ENCODE measurements at regions not wholly inside any gene's neighbourhood (a gene's known extent, or its start where the extent isn't known, plus 50 kb on each side); places are given as distances from the start of the nearest gene placed in this dataset.

DNA sequence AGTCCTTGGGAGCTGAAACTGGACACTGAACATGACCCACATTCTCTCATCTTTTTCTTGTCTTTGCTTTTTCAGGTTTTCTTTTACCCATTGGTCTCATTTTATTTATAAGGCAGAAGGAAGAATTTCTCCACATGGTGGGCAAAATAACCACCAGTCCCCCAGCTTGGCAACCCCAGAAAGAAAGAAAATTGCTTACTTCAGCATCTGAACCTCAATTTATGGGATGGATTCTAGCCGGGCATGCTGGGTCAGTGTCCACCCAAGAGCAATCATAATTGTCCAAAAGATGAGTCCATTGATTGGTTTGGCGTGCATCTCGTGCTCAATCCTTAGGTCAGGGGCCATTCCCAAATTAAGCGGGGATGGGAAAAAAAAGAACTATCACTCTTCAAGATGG is 163.7 kb downstream of the TMEM114 start:
- Histone ChIP-seq H3K4me3 (no peak overlapping the region), H3K4me1 (no peaks in the 10 kb centered on the region), H3K27me3 (no peaks in the 10 kb centered on the region), H3K27ac (no peak overlapping the region), H3K36me3 (no peaks in the 10 kb centered on the region), H3K9me3 (no peaks in the 10 kb centered on the region)
- ATAC-seq (no peak), DNase-seq (no peak)
- TF ChIP-seq, protein P1, sequence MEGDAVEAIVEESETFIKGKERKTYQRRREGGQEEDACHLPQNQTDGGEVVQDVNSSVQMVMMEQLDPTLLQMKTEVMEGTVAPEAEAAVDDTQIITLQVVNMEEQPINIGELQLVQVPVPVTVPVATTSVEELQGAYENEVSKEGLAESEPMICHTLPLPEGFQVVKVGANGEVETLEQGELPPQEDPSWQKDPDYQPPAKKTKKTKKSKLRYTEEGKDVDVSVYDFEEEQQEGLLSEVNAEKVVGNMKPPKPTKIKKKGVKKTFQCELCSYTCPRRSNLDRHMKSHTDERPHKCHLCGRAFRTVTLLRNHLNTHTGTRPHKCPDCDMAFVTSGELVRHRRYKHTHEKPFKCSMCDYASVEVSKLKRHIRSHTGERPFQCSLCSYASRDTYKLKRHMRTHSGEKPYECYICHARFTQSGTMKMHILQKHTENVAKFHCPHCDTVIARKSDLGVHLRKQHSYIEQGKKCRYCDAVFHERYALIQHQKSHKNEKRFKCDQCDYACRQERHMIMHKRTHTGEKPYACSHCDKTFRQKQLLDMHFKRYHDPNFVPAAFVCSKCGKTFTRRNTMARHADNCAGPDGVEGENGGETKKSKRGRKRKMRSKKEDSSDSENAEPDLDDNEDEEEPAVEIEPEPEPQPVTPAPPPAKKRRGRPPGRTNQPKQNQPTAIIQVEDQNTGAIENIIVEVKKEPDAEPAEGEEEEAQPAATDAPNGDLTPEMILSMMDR (IDR thresholded peaks at IDR 0.05): no peak
- intact Hi-C loops (cut with DNase I): no loop called here

DNA sequence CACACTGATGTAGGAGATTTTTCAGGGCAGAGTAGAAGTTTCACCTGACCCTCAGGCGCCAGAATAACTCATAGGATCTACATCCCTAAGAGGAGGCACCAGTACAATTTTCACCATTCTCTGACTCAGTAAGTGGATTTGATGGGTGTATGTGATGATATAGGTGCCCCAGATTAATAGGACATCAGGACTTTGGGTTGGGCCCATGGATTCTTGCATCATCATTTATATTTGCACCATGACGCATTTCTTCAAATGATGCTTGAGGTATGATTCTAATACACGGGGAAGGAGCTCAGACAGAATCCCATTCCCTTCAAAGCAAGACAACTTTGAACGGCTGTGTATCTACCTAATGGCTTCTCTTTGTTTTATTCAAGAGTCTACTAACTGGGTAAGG is 173.2 kb downstream of the TMEM114 start:
- TF ChIP-seq, protein P1 (IDR thresholded peaks at IDR 0.05): no peak

DNA sequence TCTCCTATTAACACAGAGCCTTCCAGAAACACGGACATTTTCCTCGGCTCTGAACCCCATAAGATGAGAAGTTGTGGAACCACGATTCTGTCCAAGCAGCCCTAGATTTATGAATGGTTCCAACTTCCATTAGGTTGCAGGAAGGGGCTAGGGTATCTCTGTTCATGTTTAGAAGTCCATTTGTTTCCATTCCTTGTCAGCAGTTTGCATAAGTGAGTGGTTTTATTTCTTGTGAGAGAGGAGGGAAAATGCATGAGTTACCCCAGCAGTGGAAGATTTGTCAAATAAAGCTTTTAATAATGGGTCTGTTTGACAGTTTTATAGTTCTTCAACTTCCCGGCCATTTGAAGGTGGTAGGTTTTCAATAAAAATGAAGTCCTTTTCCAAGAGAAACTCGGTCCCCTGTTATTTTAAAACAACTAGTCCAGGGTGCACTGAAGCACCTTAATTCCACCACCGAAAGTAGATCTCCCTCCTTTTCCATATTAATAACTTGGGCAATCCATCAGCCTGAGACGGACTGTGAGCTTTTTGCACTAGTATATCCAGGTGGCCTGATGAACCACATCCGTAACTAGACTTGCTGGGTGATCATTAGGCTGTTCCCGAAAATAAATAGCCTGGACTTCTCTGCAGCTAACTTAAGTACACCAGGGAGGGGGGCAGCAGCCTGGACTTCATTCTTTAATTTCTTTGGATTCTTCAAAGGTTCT is 181.3 kb downstream of the TMEM114 start:
- no peak for ATAC-seq
- TF ChIP-seq, protein P1 (IDR thresholded peaks at IDR 0.05): no peak
- Histone ChIP-seq H3K4me3 (no peak overlapping the region), H3K27ac (no peak overlapping the region), H3K27me3 (no peaks in the 10 kb centered on the region), H3K4me1 (no peaks in the 10 kb centered on the region), H3K36me3 (no peaks in the 10 kb centered on the region), H3K9me3 (no peaks in the 10 kb centered on the region)
- no peak for DNase-seq
- intact Hi-C loops (cut with DNase I): no loop called here

More for the DNA sequence above, 173.2 kb downstream of the TMEM114 start:
- H3K27me3 ChIP-seq: no peaks in the 10 kb centered on the region
- ATAC-seq (no peak), DNase-seq (no peak)
- no peak overlapping the region for H3K4me3 ChIP-seq
- intact Hi-C loops (cut with DNase I): no loop called here
- H3K27ac ChIP-seq: no peak overlapping the region
- no peaks in the 10 kb centered on the region for H3K36me3 ChIP-seq
- no peaks in the 10 kb centered on the region for H3K9me3 ChIP-seq
- no peaks in the 10 kb centered on the region for H3K4me1 ChIP-seq

DNA sequence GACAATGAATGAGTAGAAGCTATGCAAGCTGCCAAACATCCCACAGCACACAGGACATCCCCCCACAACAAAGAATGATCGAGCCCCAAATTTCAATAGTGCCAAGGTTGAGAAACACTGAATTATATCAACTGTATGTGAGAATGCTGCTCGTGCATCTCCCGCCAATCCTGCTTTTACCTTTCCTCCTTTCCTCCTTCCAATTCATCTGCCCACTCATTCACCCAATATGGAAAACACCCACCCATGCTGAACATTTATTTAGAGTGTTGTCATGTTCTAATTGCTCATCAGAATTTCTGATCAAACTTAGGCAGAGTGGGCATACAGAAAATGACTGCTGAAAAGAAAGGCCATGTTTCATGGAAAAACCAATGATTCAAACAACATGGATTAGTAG is 183.0 kb downstream of the TMEM114 start:
- Histone ChIP-seq H3K4me1 (no peaks in the 10 kb centered on the region), H3K36me3 (no peaks in the 10 kb centered on the region), H3K27ac (no peak overlapping the region), H3K9me3 (no peaks in the 10 kb centered on the region), H3K27me3 (no peaks in the 10 kb centered on the region), H3K4me3 (no peak overlapping the region)
- ATAC-seq (no peak), DNase-seq (no peak)
- intact Hi-C loops (cut with DNase I): no loop called here
- TF ChIP-seq, protein P1 (IDR thresholded peaks at IDR 0.05): no peak

DNA sequence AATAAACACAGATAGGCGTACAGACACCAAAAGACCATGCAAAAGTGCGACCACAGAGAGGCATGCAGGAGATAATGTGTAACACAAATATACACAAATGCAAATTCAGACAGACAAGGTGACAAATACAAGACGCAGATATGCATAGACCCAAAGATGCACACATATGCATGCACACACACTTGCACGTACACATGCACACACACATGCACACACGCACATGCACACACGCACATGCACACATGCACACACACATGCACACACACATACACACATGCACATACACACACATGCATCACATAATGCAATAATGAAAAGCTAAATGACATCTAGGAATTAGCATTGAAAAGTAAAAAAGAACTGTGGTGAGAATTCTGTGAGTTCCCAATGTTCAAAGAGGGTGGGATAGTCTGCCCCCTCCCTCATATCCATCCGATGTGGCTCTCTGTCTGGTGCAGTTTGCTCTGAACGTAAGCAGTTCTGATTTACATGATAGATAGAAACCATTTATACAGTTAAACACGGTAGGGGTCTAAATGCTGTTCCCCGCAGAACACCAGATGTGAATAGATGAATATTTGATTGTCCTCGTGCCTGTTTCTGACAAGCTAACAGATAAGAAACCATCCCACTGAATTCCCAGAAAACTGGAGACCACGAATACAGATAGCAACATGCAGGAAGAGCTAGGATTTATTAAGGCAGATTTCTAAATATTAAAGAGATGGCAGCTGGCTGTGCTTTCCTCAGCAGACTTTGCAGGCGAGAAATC is 186.1 kb downstream of the TMEM114 start:
- Histone ChIP-seq H3K9me3 (no peaks in the 10 kb centered on the region), H3K4me1 (no peaks in the 10 kb centered on the region), H3K4me3 (no peak overlapping the region), H3K36me3 (no peaks in the 10 kb centered on the region), H3K27me3 (no peaks in the 10 kb centered on the region), H3K27ac (no peak overlapping the region)
- intact Hi-C loops (cut with DNase I): no loop called here
- TF ChIP-seq, protein P1 (IDR thresholded peaks at IDR 0.05): no peak
- no peak for ATAC-seq
- no peak for DNase-seq

Measured in upper lobe of right lung (tissue), 1 donor.